Epidermal melanocyte (primary cell): ENCODE measurements at regions not wholly inside any gene's neighbourhood (a gene's known extent, or its start where the extent isn't known, plus 50 kb on each side); places are given as distances from the start of the nearest gene placed in this dataset.
"Not testable (repeated sequence)": the region's sequence is repeated elsewhere in the genome, so short reads cannot be mapped to it uniquely, and the experiment has no call there.

Experiments used
- DNase-seq: peaks from one replicate; pipeline ENCODE4 v3.0.0; 2011; ENCODE audit warnings: low spot score; ENCODE audit not compliant: insufficient read length

DNA sequence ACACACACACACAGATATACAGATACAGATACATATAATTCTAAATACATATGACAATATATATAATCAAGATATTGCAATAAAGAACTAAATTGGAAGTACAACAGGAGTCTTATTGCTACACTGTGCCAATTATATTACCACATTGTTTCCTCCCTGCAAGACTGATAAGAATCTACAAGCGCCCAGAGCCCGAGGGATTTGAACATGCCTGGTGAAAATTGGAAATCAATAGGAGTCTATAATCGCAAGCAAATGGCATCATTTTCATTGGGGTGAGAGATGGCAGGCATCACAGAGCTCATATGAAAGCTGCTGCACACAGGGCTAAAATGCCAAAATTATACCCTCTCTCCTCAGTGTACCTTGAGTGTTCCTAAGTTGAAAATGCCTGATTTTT is 152.9 kb upstream of the PTBP2 start:
- no peak for DNase-seq

DNA sequence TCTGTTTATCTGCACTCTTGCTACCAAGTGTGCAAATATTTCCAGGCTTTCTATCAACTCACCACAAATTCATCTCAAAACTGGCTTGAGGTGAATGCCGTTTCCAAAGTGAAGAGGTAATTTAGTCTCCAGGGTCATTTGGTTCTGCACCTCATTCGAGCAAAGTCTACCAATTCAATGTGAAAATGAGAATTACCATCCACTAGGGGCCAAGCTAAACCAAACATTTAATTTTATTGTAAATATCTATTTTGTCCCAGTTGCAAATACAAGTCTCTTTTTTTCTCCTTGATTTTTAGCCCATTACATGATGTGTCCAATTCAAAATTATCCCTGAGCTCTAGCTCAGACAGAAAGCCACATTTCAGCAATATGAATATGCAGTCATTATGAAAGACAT is 152.3 kb upstream of the PTBP2 start:
- DNase-seq = no peak

- no peak for DNase-seq
Observed at GRCh38 chr1:96579636-96580035, 141.9 kb upstream of the PTBP2 start.

GRCh38 chr1:96580920-96581319 is 140.7 kb upstream of the PTBP2 start:
- DNase-seq = no peak

DNA sequence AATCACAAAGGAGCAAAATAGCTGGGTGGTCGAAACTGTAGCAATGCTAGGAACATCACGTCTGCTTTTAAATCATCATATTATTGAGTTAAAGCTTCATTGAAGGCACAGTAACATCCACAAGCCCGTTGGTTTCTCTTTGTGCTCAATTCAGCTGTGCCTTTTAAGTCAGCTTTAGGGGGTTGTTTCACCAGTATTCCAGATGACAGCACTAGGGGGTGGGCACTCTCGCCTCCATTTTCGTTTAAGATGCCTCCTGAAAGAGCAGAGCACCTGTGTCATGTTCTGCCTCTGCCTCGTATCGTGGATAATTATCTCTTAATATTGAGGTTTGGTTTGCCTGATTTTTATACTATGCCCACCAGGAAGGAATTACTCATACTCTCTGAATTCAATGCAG is 139.8 kb upstream of the PTBP2 start:
- DNase-seq = no peak

DNA sequence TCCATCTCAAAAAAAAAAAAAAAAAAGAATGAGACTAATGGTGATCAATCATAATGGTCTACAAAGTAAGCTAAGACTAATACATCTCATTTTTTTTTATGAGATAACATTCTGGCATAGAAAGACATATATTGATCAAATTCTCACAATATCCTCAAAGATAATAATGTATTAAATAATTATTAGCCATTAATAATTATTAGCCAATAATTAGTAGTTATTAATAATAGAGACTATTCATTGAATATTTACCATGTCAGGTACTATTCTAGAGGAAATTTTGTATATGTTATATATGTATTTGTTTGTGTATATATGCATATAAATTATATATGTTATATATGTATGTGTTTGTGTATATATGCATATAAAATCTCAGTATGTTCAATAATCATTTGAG is 137.7 kb upstream of the PTBP2 start:
- DNase-seq = no peak

DNA sequence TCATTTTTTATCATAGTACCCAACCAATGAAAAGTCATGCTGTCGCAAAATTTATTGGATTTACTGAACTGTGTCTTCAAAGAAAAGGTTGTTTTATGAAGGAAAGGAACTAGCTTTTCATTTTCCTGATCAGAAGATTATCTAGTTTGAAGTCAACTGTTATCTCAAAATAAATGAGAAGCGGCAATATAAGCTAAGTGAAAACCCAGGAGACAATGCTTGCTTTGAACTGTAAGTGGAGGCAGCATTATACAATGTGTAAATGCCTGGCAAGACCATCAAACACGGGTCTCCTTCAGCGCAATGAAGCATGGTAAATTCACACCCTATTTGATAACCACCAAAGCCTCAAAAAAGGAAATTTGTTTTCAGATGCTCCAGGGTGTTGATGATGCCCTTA is 134.4 kb upstream of the PTBP2 start:
- DNase-seq = no peak

GRCh38 chr1:96588416-96588995 is 133.1 kb upstream of the PTBP2 start:
- no peak for DNase-seq

GRCh38 chr1:96595530-96595929 is 126.1 kb upstream of the PTBP2 start:
- not testable (repeated sequence) for DNase-seq

- DNase-seq = no peak
Observed at GRCh38 chr1:96596226-96596922, 125.2 kb upstream of the PTBP2 start.

DNA sequence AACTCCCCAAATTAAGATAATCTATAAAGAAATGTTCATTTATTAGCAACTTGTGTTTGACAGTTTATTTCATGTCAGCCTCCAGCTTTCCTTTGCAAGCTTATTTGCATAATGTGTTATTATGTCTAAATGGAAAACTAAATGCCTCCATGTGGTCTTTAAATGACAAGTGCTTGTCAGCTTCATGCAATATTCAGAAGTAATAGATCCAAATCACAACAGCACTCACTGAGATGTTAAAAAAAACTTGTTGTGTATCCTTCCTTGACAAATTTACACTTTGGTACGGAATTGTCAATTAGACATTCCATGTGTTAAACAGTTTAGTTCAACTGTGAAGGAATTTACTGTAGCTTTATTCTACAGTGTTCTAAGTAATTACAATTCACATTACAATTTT is 124.4 kb upstream of the PTBP2 start:
- no peak for DNase-seq

- no peak for DNase-seq
Observed at GRCh38 chr1:96598416-96599168, 123.0 kb upstream of the PTBP2 start.

DNA sequence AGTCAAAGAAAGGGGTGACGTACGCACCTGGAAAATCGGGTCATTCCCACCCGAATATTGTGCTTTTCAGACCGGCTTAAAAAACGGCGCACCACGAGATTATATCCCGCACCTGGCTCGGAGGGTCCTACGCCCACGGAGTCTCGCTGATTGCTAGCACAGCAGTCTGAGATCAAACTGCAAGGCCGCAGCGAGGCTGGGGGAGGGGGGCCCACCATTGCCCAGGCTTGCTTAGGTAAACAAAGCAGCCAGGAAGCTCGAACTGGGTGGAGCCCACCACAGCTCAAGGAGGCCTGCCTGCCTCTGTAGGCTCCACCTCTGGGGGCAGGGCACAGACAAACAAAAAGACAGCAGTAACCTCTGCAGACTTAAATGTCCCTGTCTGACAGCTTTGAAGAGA is 117.0 kb upstream of the PTBP2 start:
- not testable (repeated sequence) for DNase-seq

GRCh38 chr1:96617375-96617774 is 104.2 kb upstream of the PTBP2 start:
- DNase-seq = not testable (repeated sequence)

- no peak for DNase-seq
Observed at GRCh38 chr1:96632045-96632664, 89.4 kb upstream of the PTBP2 start.

- DNase-seq = no peak
Observed at GRCh38 chr1:96633695-96634094, 87.9 kb upstream of the PTBP2 start.

GRCh38 chr1:96634883-96635282 is 86.7 kb upstream of the PTBP2 start:
- DNase-seq = no peak

DNA sequence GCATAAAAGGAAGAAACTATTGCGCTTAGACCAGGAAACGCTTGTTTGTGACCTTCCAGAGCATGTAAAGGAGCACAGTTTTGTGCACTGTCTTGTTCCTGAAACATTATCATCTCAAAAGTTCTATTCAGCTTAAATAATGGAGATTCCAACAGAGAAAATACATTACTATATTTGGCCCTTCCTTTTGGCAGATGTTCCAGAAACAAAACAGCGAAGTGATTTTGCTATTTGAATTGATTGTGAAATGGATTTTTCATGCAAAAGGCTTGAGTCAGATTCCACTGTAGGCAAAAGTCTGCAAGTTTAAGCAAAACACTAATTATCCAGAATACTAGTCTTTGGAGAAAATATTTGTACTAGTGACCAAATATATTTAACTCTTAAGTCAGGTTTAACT is 80.3 kb upstream of the PTBP2 start:
- DNase-seq = no peak

- no peak for DNase-seq
Observed at GRCh38 chr1:96643519-96643918, 78.1 kb upstream of the PTBP2 start.

- no peak for DNase-seq
Observed at GRCh38 chr1:96649301-96649700, 72.3 kb upstream of the PTBP2 start.

DNA sequence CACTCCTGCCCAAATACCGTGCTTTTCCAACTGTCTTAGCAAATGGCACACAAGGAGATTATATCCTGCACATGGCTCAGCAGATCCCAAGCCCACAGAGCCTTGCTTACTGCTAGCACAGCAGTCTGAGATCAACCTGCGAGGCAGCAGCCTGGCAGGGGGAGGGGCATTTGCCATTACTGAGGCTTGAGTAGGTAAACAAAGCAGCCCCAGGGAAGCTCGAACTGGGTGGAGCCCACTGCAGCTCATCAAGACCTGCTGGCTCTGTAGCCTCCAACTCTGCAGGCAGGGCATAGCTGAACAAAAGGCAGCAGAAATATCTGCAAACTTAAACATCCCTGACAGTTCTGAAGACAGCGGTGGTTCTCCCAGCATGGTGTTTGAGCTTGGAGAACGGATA is 70.1 kb upstream of the PTBP2 start:
- DNase-seq = no peak

DNA sequence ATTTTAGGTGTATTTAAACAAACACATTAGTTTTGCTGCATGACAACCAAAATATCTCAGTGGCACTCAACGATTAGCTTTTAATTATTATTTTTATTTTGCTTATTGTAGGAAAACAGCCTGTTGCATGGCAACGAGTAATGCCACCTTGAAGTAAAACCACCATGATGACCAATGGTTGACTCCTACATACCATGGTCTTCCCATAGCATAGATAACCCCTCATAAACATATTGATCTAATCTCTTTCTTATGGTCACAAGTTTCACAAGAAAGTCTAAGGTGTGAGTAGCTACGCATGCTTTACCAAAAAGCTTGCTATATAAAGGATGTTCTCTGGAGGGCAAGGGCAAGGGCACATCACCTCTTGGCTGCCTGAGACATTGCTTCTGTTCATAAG is 61.5 kb upstream of the PTBP2 start:
- no peak for DNase-seq
